Testis (tissue), 2 donors: ENCODE measurements at regions not wholly inside any gene's neighbourhood (a gene's known extent, or its start where the extent isn't known, plus 50 kb on each side); places are given as distances from the start of the nearest gene placed in this dataset.

Source experiments
- POLR2A ChIP-seq: fragments of 450-650 bp; IDR thresholded peaks from one replicate; pipeline ENCODE4 v1.6.1; 2017; ENCODE audit warnings: antibody characterized with exemption, mild to moderate bottlenecking, moderate library complexity
- TF ChIP-seq, protein P1 (sequence below), 3 experiments: fragments of 450-650 bp in 2 of 3; fragments of 200-600 bp in 1 of 3; sonication (generic) in 1 of 3; IDR thresholded peaks; one replicate each; pipeline ENCODE4 v1.5.1; 2016 to 2019; ENCODE audit warnings: antibody characterized with exemption in 3 of 3, mild to moderate bottlenecking in 2 of 3, moderate library complexity in 1 of 3

DNA sequence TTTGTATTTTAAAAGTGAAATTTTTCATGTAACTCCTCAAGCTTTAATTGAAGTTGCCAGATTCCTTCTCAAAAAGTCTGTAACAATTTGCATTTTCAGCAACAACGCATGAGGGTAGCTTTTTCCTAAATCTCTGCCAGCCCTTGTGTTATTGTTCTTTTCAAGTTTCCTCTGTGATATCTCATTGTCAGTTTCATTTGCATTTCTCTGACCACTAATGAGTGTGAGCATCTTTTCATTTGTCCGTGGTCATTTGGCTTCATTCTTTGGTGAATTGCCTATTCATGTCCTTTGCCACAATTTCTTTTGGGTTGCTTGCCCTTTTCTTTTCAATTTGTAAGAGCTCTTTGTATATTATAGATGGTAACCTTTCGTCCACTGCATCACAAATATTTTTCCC, 68.0 kb upstream of the NKD1 start:
- TF ChIP-seq, protein P1, sequence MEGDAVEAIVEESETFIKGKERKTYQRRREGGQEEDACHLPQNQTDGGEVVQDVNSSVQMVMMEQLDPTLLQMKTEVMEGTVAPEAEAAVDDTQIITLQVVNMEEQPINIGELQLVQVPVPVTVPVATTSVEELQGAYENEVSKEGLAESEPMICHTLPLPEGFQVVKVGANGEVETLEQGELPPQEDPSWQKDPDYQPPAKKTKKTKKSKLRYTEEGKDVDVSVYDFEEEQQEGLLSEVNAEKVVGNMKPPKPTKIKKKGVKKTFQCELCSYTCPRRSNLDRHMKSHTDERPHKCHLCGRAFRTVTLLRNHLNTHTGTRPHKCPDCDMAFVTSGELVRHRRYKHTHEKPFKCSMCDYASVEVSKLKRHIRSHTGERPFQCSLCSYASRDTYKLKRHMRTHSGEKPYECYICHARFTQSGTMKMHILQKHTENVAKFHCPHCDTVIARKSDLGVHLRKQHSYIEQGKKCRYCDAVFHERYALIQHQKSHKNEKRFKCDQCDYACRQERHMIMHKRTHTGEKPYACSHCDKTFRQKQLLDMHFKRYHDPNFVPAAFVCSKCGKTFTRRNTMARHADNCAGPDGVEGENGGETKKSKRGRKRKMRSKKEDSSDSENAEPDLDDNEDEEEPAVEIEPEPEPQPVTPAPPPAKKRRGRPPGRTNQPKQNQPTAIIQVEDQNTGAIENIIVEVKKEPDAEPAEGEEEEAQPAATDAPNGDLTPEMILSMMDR (IDR thresholded peaks at IDR 0.05) = no peak
- TF ChIP-seq POLR2A = no peak
